ENCODE measurements at regions not wholly inside any gene's neighbourhood (a gene's known extent, or its start where the extent isn't known, plus 50 kb on each side); places are given as distances from the start of the nearest gene placed in this dataset.

- Histone ChIP-seq H3K9me3 (ENCODE audit: low read depth) (no peaks in the 10 kb centered on the region), H3K4me2 (ENCODE audit: unreplicated experiment) (no peak overlapping the region), H3K27ac (no peak overlapping the region), H3K79me2 (ENCODE audit: insufficient read depth) (no peaks in the 10 kb centered on the region), H3F3A (ENCODE audit: insufficient read depth) (no peaks in the 10 kb centered on the region), H3K36me3 (ENCODE audit: low read depth) (no peaks in the 10 kb centered on the region), H3K9ac (no peak overlapping the region), H3K4me1 (ENCODE audit: insufficient read depth) (no peaks in the 10 kb centered on the region), H3K9me2 (ENCODE audit: insufficient read depth) (no peaks in the 10 kb centered on the region), H4K20me1 (ENCODE audit: insufficient read depth) (no peaks in the 10 kb centered on the region), H3K4me3 (no peak overlapping the region), H2AFZ (no peak overlapping the region), H3K27me3 (replicated peaks; ENCODE audit: insufficient read depth) (no peaks in the 10 kb centered on the region)
- TF ChIP-seq EZH2phosphoT487 (IDR thresholded peaks at IDR 0.05; ENCODE audit: insufficient read depth, low read depth) (no peak), EZH2 (IDR thresholded peaks at IDR 0.05; ENCODE audit: insufficient read depth, poor library complexity, severe bottlenecking) (no peak)
- in situ Hi-C loops (cut with MboI), result no loop called here
- WGBS, 2 experiments (ENCODE audit: low coverage in 1 of 2, low lambda C conversion rate in 2 of 2, missing lambda C conversion rate in 2 of 2), result 28 to 40% methylated on average over 3 of the region's 3 CpGs
- DNase-seq, result no peak
These were observed 85.0 kb upstream of the OBI1 start for GRCh38 chr13:78743973-78744372.

GRCh38 chr13:78742659-78743058 is 83.7 kb upstream of the OBI1 start:
- Histone ChIP-seq H4K20me1 (ENCODE audit: insufficient read depth) (no peaks in the 10 kb centered on the region), H3K4me2 (ENCODE audit: unreplicated experiment) (no peak overlapping the region), H3K4me1 (ENCODE audit: insufficient read depth) (no peaks in the 10 kb centered on the region), H3K4me3 (no peak overlapping the region), H3K9me3 (ENCODE audit: low read depth) (no peaks in the 10 kb centered on the region), H2AFZ (no peak overlapping the region), H3K27me3 (replicated peaks; ENCODE audit: insufficient read depth) (no peaks in the 10 kb centered on the region), H3K27ac (no peak overlapping the region), H3K36me3 (ENCODE audit: low read depth) (no peaks in the 10 kb centered on the region), H3K79me2 (ENCODE audit: insufficient read depth) (no peaks in the 10 kb centered on the region), H3F3A (ENCODE audit: insufficient read depth) (no peaks in the 10 kb centered on the region), H3K9me2 (ENCODE audit: insufficient read depth) (no peaks in the 10 kb centered on the region), H3K9ac (no peak overlapping the region)
- no peak for DNase-seq
- TF ChIP-seq EZH2 (IDR thresholded peaks at IDR 0.05; ENCODE audit: insufficient read depth, poor library complexity, severe bottlenecking) (no peak), EZH2phosphoT487 (IDR thresholded peaks at IDR 0.05; ENCODE audit: insufficient read depth, low read depth) (no peak)
- WGBS, 2 experiments (ENCODE audit: low coverage in 1 of 2, low lambda C conversion rate in 2 of 2, missing lambda C conversion rate in 2 of 2), result 21 to 33% methylated on average over 5 of the region's 5 CpGs
- in situ Hi-C loops (cut with MboI), result no loop called here

GRCh38 chr13:78736142-78736541 is 77.2 kb upstream of the OBI1 start:
- Histone ChIP-seq H3K36me3 (ENCODE audit: low read depth) (no peaks in the 10 kb centered on the region), H3K4me3 (no peak overlapping the region), H3K4me2 (ENCODE audit: unreplicated experiment) (no peak overlapping the region), H2AFZ (no peak overlapping the region), H3K9ac (no peak overlapping the region), H3K27ac (no peak overlapping the region), H4K20me1 (ENCODE audit: insufficient read depth) (no peaks in the 10 kb centered on the region), H3K79me2 (ENCODE audit: insufficient read depth) (no peaks in the 10 kb centered on the region), H3K9me3 (ENCODE audit: low read depth) (no peaks in the 10 kb centered on the region), H3F3A (ENCODE audit: insufficient read depth) (no peaks in the 10 kb centered on the region), H3K9me2 (ENCODE audit: insufficient read depth) (no peaks in the 10 kb centered on the region), H3K4me1 (ENCODE audit: insufficient read depth) (no peaks in the 10 kb centered on the region), H3K27me3 (replicated peaks; ENCODE audit: insufficient read depth) (no peaks in the 10 kb centered on the region)
- in situ Hi-C loops (cut with MboI), result no loop called here
- peak; percentile 3 for DNase-seq
- no peak for TF ChIP-seq EZH2 (IDR thresholded peaks at IDR 0.05; ENCODE audit: insufficient read depth, poor library complexity, severe bottlenecking)
- TF ChIP-seq EZH2phosphoT487 (IDR thresholded peaks at IDR 0.05; ENCODE audit: insufficient read depth, low read depth), result no peak

- H3K9me2 ChIP-seq (ENCODE audit: insufficient read depth), result no peaks in the 10 kb centered on the region
- H3F3A ChIP-seq (ENCODE audit: insufficient read depth), result no peaks in the 10 kb centered on the region
- in situ Hi-C loops (cut with MboI), result no loop called here
- TF ChIP-seq EZH2phosphoT487 (IDR thresholded peaks at IDR 0.05; ENCODE audit: insufficient read depth, low read depth), result no peak
- no peak for TF ChIP-seq EZH2 (IDR thresholded peaks at IDR 0.05; ENCODE audit: insufficient read depth, poor library complexity, severe bottlenecking)
- H3K36me3 ChIP-seq (ENCODE audit: low read depth), result no peaks in the 10 kb centered on the region
- no peaks in the 10 kb centered on the region for H3K9me3 ChIP-seq (ENCODE audit: low read depth)
- H3K9ac ChIP-seq, result no peak overlapping the region
- H3K27ac ChIP-seq, result no peak overlapping the region
- no peaks in the 10 kb centered on the region for H3K4me1 ChIP-seq (ENCODE audit: insufficient read depth)
- DNase-seq, result no peak
- no peaks in the 10 kb centered on the region for H3K27me3 ChIP-seq (replicated peaks; ENCODE audit: insufficient read depth)
- no peak overlapping the region for H3K4me3 ChIP-seq
- H3K4me2 ChIP-seq (ENCODE audit: unreplicated experiment), result no peak overlapping the region
- H3K79me2 ChIP-seq (ENCODE audit: insufficient read depth), result no peaks in the 10 kb centered on the region
- H4K20me1 ChIP-seq (ENCODE audit: insufficient read depth), result no peaks in the 10 kb centered on the region
- WGBS, 2 experiments (ENCODE audit: low coverage in 1 of 2, low lambda C conversion rate in 2 of 2, missing lambda C conversion rate in 2 of 2), result 3 to 18% methylated on average over 1 of the region's 1 CpG
- H2AFZ ChIP-seq, result no peak overlapping the region
These were observed 73.6 kb upstream of the OBI1 start for GRCh38 chr13:78732445-78733017.

- TF ChIP-seq EZH2 (IDR thresholded peaks at IDR 0.05; ENCODE audit: insufficient read depth, poor library complexity, severe bottlenecking) (no peak), EZH2phosphoT487 (IDR thresholded peaks at IDR 0.05; ENCODE audit: insufficient read depth, low read depth) (no peak)
- in situ Hi-C loops (cut with MboI), result no loop called here
- Histone ChIP-seq H3K9me3 (ENCODE audit: low read depth) (no peaks in the 10 kb centered on the region), H3K4me3 (no peak overlapping the region), H3K27me3 (replicated peaks; ENCODE audit: insufficient read depth) (no peaks in the 10 kb centered on the region), H3K36me3 (ENCODE audit: low read depth) (no peaks in the 10 kb centered on the region), H3F3A (ENCODE audit: insufficient read depth) (no peaks in the 10 kb centered on the region), H2AFZ (no peak overlapping the region), H4K20me1 (ENCODE audit: insufficient read depth) (no peaks in the 10 kb centered on the region), H3K9me2 (ENCODE audit: insufficient read depth) (no peaks in the 10 kb centered on the region), H3K4me1 (ENCODE audit: insufficient read depth) (no peaks in the 10 kb centered on the region), H3K4me2 (ENCODE audit: unreplicated experiment) (no peak overlapping the region), H3K27ac (no peak overlapping the region), H3K79me2 (ENCODE audit: insufficient read depth) (no peaks in the 10 kb centered on the region), H3K9ac (no peak overlapping the region)
- 2 to 4% methylated on average over 3 of the region's 3 CpGs for WGBS, 2 experiments (ENCODE audit: low coverage in 1 of 2, low lambda C conversion rate in 2 of 2, missing lambda C conversion rate in 2 of 2)
- DNase-seq, result no peak
These were observed 63.7 kb upstream of the OBI1 start for GRCh38 chr13:78722700-78723099.
